Endothelial cell of umbilical vein (primary cell): ENCODE measurements at regions not wholly inside any gene's neighbourhood (a gene's known extent, or its start where the extent isn't known, plus 50 kb on each side); places are given as distances from the start of the nearest gene placed in this dataset.

Experiments used
- CTCF ChIP-seq, 2 donors: IDR thresholded peaks; 1 replicate in 1 of 2; 2 replicates in 1 of 2; pipeline ENCODE4 v1.5.1; 2011; ENCODE audit warnings: low read length in 2 of 2, mild to moderate bottlenecking in 2 of 2, moderate library complexity in 2 of 2, control low read depth in 1 of 2, inconsistent platforms in 1 of 2, low read depth in 1 of 2; ENCODE audit not compliant: insufficient read depth in 1 of 2; ENCODE audit errors: extremely low read depth in 1 of 2
- POLR2A ChIP-seq: IDR thresholded peaks from 2 replicates; pipeline ENCODE4 v1.6.1; 2012; ENCODE audit warnings: low read depth, mild to moderate bottlenecking, control low read depth, low read length
- POLR2AphosphoS5 ChIP-seq: IDR thresholded peaks from 2 replicates; pipeline ENCODE4 v1.6.1; 2012; ENCODE audit warnings: low read depth, mild to moderate bottlenecking, control low read depth, low read length, moderate library complexity; ENCODE audit not compliant: insufficient read depth
- TF ChIP-seq, protein P1 (sequence below): IDR thresholded peaks from 2 replicates; pipeline ENCODE4 v1.6.1; 2011; ENCODE audit not compliant: insufficient read depth, insufficient read length

DNA sequence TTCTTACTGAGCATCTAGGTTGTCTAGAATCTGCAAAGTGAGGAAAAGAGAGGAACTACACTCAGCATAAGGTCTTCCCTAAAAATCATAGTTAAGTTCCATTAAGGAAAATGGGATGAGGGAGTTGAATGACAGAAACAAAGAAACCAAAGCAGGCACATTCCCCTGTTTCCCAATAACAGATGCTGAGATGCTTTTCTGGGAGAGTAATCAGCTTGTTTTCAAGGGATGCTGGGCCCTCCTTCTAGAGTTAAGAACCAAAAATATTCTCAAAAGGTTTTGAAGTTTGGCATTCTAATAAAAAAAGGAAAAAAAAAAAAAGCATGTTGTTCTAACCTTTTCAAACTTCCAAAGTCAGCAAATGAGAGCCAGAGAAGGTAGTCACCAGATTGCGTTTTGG, 105.2 kb upstream of the ZNF648 start:
- TF ChIP-seq, protein P1, sequence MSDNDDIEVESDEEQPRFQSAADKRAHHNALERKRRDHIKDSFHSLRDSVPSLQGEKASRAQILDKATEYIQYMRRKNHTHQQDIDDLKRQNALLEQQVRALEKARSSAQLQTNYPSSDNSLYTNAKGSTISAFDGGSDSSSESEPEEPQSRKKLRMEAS, result no peak
- TF ChIP-seq CTCF (IDR thresholded peaks at IDR 0.05; ENCODE audit: extremely low read depth in 1 of 2, insufficient read depth in 1 of 2, low read depth in 1 of 2, low read length in 2 of 2) (no peak), POLR2A (no peak), POLR2AphosphoS5 (no peak)
